ENCODE measurements at regions not wholly inside any gene's neighbourhood (a gene's known extent, or its start where the extent isn't known, plus 50 kb on each side); places are given as distances from the start of the nearest gene placed in this dataset.

- DNase-seq: no peak
- Histone ChIP-seq H3K36me3 (no peaks in the 10 kb centered on the region), H3K9me3 (no peaks in the 10 kb centered on the region), H3K4me1 (no peaks in the 10 kb centered on the region), H3K27me3 (no peaks in the 10 kb centered on the region), H3K27ac (no peak overlapping the region), H3K4me3 (no peak overlapping the region)
- intact Hi-C loops (cut with DNase I; ENCODE audit: low total_unique reads): no loop called here
- no peak for TF ChIP-seq POLR2A (IDR thresholded peaks at IDR 0.05)
- TF ChIP-seq CTCF (IDR thresholded peaks at IDR 0.05): no peak
Observed at GRCh38 chr10:109721453-109722064, 201.8 kb downstream of the XPNPEP1 start.

- H3K27me3 ChIP-seq: no peaks in the 10 kb centered on the region
- no peaks in the 10 kb centered on the region for H3K36me3 ChIP-seq
- intact Hi-C loops (cut with DNase I; ENCODE audit: low total_unique reads): no loop called here
- H3K4me3 ChIP-seq: no peak overlapping the region
- no peaks in the 10 kb centered on the region for H3K4me1 ChIP-seq
- no peak for DNase-seq
- peaks cover 0 to 9% of the 10 kb centered on the region in 2 donors for H3K9me3 ChIP-seq
- H3K27ac ChIP-seq: no peak overlapping the region
- TF ChIP-seq POLR2A (IDR thresholded peaks at IDR 0.05) (no peak), CTCF (IDR thresholded peaks at IDR 0.05) (no peak)
Observed at GRCh38 chr10:109706026-109706560, 217.2 kb downstream of the XPNPEP1 start.

- H3K9me3 ChIP-seq: no peaks in the 10 kb centered on the region
- no peaks in the 10 kb centered on the region for H3K36me3 ChIP-seq
- H3K27ac ChIP-seq: no peak overlapping the region
- intact Hi-C loops (cut with DNase I; ENCODE audit: low total_unique reads): no loop called here
- no peaks in the 10 kb centered on the region for H3K27me3 ChIP-seq
- H3K4me1 ChIP-seq: no peaks in the 10 kb centered on the region
- TF ChIP-seq CTCF (IDR thresholded peaks at IDR 0.05): no peak
- no peak for TF ChIP-seq POLR2A (IDR thresholded peaks at IDR 0.05)
- no peak for DNase-seq
- H3K4me3 ChIP-seq: no peak overlapping the region
Observed at GRCh38 chr10:109701633-109702215, 221.6 kb downstream of the XPNPEP1 start.

GRCh38 chr10:109698882-109699664, 224.2 kb downstream of the XPNPEP1 start:
- no peak for DNase-seq

More at GRCh38 chr10:109698882-109699664, 224.2 kb downstream of the XPNPEP1 start:
- TF ChIP-seq POLR2A (IDR thresholded peaks at IDR 0.05) (no peak), CTCF (IDR thresholded peaks at IDR 0.05) (no peak)
- no peaks in the 10 kb centered on the region for H3K36me3 ChIP-seq
- no peaks in the 10 kb centered on the region for H3K27me3 ChIP-seq
- H3K4me1 ChIP-seq: no peaks in the 10 kb centered on the region
- no peaks in the 10 kb centered on the region for H3K9me3 ChIP-seq
- intact Hi-C loops (cut with DNase I; ENCODE audit: low total_unique reads): no loop called here
- H3K27ac ChIP-seq: no peak overlapping the region
- H3K4me3 ChIP-seq: no peak overlapping the region

Data from uterus (tissue), 3 donors.